Activated CD4-positive, alpha-beta T cell treated with anti-CD3 and anti-CD28 coated beads for 48 hours (primary cell): ENCODE measurements at regions not wholly inside any gene's neighbourhood (a gene's known extent, or its start where the extent isn't known, plus 50 kb on each side); places are given as distances from the start of the nearest gene placed in this dataset.

ENCODE experiments used
- DNase-seq: peaks from one replicate; pipeline ENCODE4 v3.0.0-alpha.2; 2020

GRCh38 chr9:78763424-78763823 is 466.5 kb downstream of the PSAT1 start:
- DNase-seq, result no peak

GRCh38 chr9:78765861-78766260 is 468.9 kb downstream of the PSAT1 start:
- DNase-seq, result no peak

GRCh38 chr9:78767490-78767889 is 470.6 kb downstream of the PSAT1 start:
- DNase-seq, result no peak

GRCh38 chr9:78769690-78770089 is 472.8 kb downstream of the PSAT1 start:
- DNase-seq, result no peak

GRCh38 chr9:78775211-78775610 is 478.3 kb downstream of the PSAT1 start:
- DNase-seq, result no peak

GRCh38 chr9:78775696-78776295 is 478.9 kb downstream of the PSAT1 start:
- no peak for DNase-seq

GRCh38 chr9:78777747-78778146 is 480.8 kb downstream of the PSAT1 start:
- no peak for DNase-seq

GRCh38 chr9:78778318-78778717 is 481.4 kb downstream of the PSAT1 start:
- no peak for DNase-seq

- no peak for DNase-seq
These were observed 482.0 kb downstream of the PSAT1 start for GRCh38 chr9:78778861-78779374.

- DNase-seq, result no peak
These were observed 484.8 kb downstream of the PSAT1 start for GRCh38 chr9:78781681-78782080.

GRCh38 chr9:78782234-78782633 is 485.3 kb downstream of the PSAT1 start:
- no peak for DNase-seq

- DNase-seq, result no peak
These were observed 485.9 kb downstream of the PSAT1 start for GRCh38 chr9:78782858-78783257.

- DNase-seq, result no peak
These were observed 486.8 kb downstream of the PSAT1 start for GRCh38 chr9:78783743-78784142.

- no peak for DNase-seq
These were observed 489.9 kb downstream of the PSAT1 start for GRCh38 chr9:78786794-78787193.

GRCh38 chr9:78788101-78788500 is 491.2 kb downstream of the PSAT1 start:
- no peak for DNase-seq

- no peak for DNase-seq
These were observed 494.9 kb downstream of the PSAT1 start for GRCh38 chr9:78791779-78792178.

GRCh38 chr9:78792745-78793144 is 495.8 kb downstream of the PSAT1 start:
- no peak for DNase-seq

- no peak for DNase-seq
These were observed 508.8 kb downstream of the PSAT1 start for GRCh38 chr9:78805771-78806170.

GRCh38 chr9:78806492-78807160 is 509.7 kb downstream of the PSAT1 start:
- DNase-seq, result no peak

GRCh38 chr9:78807286-78807685 is 510.4 kb downstream of the PSAT1 start:
- DNase-seq, result no peak

- no peak for DNase-seq
These were observed 511.1 kb downstream of the PSAT1 start for GRCh38 chr9:78808048-78808447.

- no peak for DNase-seq
These were observed 514.8 kb downstream of the PSAT1 start for GRCh38 chr9:78811622-78812276.

GRCh38 chr9:78812665-78813064 is 515.7 kb downstream of the PSAT1 start:
- no peak for DNase-seq

- no peak for DNase-seq
These were observed 516.8 kb downstream of the PSAT1 start for GRCh38 chr9:78813602-78814180.
